ENCODE measurements at regions not wholly inside any gene's neighbourhood (a gene's known extent, or its start where the extent isn't known, plus 50 kb on each side); places are given as distances from the start of the nearest gene placed in this dataset.

DNA sequence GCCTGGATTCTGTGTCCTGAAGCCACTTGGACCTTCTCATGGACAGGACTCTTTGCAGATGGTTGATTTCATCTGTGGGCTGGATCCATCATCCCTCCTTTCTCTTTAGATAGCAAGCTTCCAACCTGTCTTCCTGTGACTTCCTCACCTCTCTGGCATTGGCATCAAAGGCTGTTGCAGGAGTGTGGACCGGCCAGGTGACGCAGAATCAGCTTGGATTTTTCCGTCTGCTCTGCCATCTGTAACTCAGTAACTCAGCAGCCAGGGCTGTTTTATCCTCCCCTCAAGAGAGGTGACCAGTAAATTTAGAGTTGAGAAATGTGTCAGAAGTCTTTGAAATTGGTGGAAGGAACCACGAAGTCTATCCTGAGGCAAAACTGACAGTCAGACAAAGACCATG, 701.7 kb upstream of the TMEM132C start:
- POLR2A ChIA-PET, result no interaction called here
- no peaks in the 10 kb centered on the region for H3K27me3 Mint-ChIP-seq
- no peaks in the 10 kb centered on the region for H3K27me3 ChIP-seq (replicated peaks in 1 of 4; ENCODE audit: control extremely low read depth in 1 of 4, control insufficient read depth in 3 of 4, insufficient read depth in 4 of 4, low read length in 3 of 4)

DNA sequence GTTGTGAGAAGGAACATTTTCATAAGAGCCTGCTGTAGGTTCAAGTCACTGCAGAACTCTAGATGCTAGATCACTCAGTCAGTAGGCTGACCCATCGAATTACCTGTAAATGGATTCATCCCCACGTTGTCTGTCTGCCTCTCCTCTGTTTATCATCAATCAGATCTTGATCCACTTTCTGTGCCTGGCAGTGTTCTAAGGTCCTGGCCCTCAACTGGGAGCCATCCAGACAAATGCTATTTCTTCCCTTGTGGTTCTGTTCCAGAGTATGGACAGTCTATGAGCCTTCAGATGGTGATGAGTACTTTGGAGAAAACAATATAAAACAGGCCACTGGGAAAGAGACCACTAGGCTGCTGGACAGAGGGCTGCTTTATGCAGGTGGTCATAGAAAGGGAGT, 699.4 kb upstream of the TMEM132C start:
- H3K27me3 ChIP-seq (replicated peaks in 1 of 4; ENCODE audit: control extremely low read depth in 1 of 4, control insufficient read depth in 3 of 4, insufficient read depth in 4 of 4, low read length in 3 of 4), result no peaks in the 10 kb centered on the region
- H3K4me3 ChIP-seq (ENCODE audit: control extremely low read depth in 1 of 5, extremely low read depth in 1 of 5, insufficient read depth in 1 of 5, low read depth in 2 of 5, low read length in 4 of 5), result no peak overlapping the region
- intact Hi-C loops (cut with micrococcal nuclease), result no loop called here
- Mint-ChIP-seq H3K27me3 (no peaks in the 10 kb centered on the region), H3K4me1 (no peaks in the 10 kb centered on the region), H3K4me3 (no peak overlapping the region), H3K9me3 (ENCODE audit: insufficient read depth) (peaks cover 12% of the 10 kb centered on the region), H3K27ac (no peak overlapping the region)
- no peaks in the 10 kb centered on the region for H3K4me1 ChIP-seq (ENCODE audit: control insufficient read depth in 2 of 2, insufficient read depth in 2 of 2, low read length in 2 of 2)
- no peaks in the 10 kb centered on the region for H3K79me2 ChIP-seq (ENCODE audit: control insufficient read depth, insufficient read depth, low read length)
- DNase-seq (no peak), ATAC-seq (ENCODE audit: low read depth) (no peak)
- no peak overlapping the region for H3K4me2 ChIP-seq (replicated peaks; ENCODE audit: low read depth, low read length, poor library complexity, severe bottlenecking)
- no peaks in the 10 kb centered on the region for H4K20me1 ChIP-seq (ENCODE audit: control insufficient read depth, insufficient read depth, low read length, poor library complexity, severe bottlenecking)
- TF ChIP-seq EZH2 (IDR thresholded peaks at IDR 0.05; ENCODE audit: borderline replicate concordance, insufficient read depth, low read depth, low read length, poor library complexity, severe bottlenecking), result no peak
- TF ChIP-seq, protein P1, sequence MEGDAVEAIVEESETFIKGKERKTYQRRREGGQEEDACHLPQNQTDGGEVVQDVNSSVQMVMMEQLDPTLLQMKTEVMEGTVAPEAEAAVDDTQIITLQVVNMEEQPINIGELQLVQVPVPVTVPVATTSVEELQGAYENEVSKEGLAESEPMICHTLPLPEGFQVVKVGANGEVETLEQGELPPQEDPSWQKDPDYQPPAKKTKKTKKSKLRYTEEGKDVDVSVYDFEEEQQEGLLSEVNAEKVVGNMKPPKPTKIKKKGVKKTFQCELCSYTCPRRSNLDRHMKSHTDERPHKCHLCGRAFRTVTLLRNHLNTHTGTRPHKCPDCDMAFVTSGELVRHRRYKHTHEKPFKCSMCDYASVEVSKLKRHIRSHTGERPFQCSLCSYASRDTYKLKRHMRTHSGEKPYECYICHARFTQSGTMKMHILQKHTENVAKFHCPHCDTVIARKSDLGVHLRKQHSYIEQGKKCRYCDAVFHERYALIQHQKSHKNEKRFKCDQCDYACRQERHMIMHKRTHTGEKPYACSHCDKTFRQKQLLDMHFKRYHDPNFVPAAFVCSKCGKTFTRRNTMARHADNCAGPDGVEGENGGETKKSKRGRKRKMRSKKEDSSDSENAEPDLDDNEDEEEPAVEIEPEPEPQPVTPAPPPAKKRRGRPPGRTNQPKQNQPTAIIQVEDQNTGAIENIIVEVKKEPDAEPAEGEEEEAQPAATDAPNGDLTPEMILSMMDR (IDR thresholded peaks at IDR 0.05), result no peak
- WGBS (ENCODE audit: insufficient coverage), result 81% methylated on average over 2 of the region's 2 CpGs
- H3K9ac ChIP-seq (ENCODE audit: low read length), result no peak overlapping the region
- H2AFZ ChIP-seq (ENCODE audit: insufficient read depth, low read depth, low read length, poor library complexity, severe bottlenecking), result no peak overlapping the region
- POLR2A ChIA-PET, result no interaction called here
- no peak overlapping the region for H3K27ac ChIP-seq (ENCODE audit: low read length in 2 of 2)
- peaks cover 0 to 10% (median 0%) of the 10 kb centered on the region in 3 donors for H3K9me3 ChIP-seq (ENCODE audit: control extremely low read depth in 1 of 3, control insufficient read depth in 2 of 3, insufficient read depth in 1 of 3, low read length in 2 of 3)
- CTCF ChIA-PET, result no interaction called here
- no peaks in the 10 kb centered on the region for H3K36me3 ChIP-seq (replicated peaks in 1 of 2; ENCODE audit: control extremely low read depth in 1 of 2, control insufficient read depth in 1 of 2, extremely low read depth in 1 of 2, insufficient read depth in 2 of 2, low read length in 1 of 2)

More for the DNA sequence above, 701.7 kb upstream of the TMEM132C start:
- no peak overlapping the region for H3K27ac ChIP-seq (ENCODE audit: low read length in 2 of 2)
- no peaks in the 10 kb centered on the region for H3K36me3 ChIP-seq (replicated peaks in 1 of 2; ENCODE audit: control extremely low read depth in 1 of 2, control insufficient read depth in 1 of 2, extremely low read depth in 1 of 2, insufficient read depth in 2 of 2, low read length in 1 of 2)
- H3K4me1 ChIP-seq (ENCODE audit: control insufficient read depth in 2 of 2, insufficient read depth in 2 of 2, low read length in 2 of 2), result no peaks in the 10 kb centered on the region
- Mint-ChIP-seq H3K4me3 (no peak overlapping the region), H3K27ac (no peak overlapping the region), H3K4me1 (no peaks in the 10 kb centered on the region), H3K9me3 (ENCODE audit: insufficient read depth) (peaks cover 12% of the 10 kb centered on the region)
- H3K4me2 ChIP-seq (replicated peaks; ENCODE audit: low read depth, low read length, poor library complexity, severe bottlenecking), result no peak overlapping the region
- intact Hi-C loops (cut with micrococcal nuclease), result no loop called here
- DNase-seq, result no peak
- H3K9me3 ChIP-seq (ENCODE audit: control extremely low read depth in 1 of 3, control insufficient read depth in 2 of 3, insufficient read depth in 1 of 3, low read length in 2 of 3), result peaks cover 0 to 10% (median 0%) of the 10 kb centered on the region in 3 donors
- H3K9ac ChIP-seq (ENCODE audit: low read length), result no peak overlapping the region
- CTCF ChIA-PET, result no interaction called here
- H3K79me2 ChIP-seq (ENCODE audit: control insufficient read depth, insufficient read depth, low read length), result no peaks in the 10 kb centered on the region
- TF ChIP-seq EZH2 (IDR thresholded peaks at IDR 0.05; ENCODE audit: borderline replicate concordance, insufficient read depth, low read depth, low read length, poor library complexity, severe bottlenecking), result no peak
- TF ChIP-seq, protein P1 (IDR thresholded peaks at IDR 0.05), result no peak
- no peak overlapping the region for H2AFZ ChIP-seq (ENCODE audit: insufficient read depth, low read depth, low read length, poor library complexity, severe bottlenecking)
- no peaks in the 10 kb centered on the region for H4K20me1 ChIP-seq (ENCODE audit: control insufficient read depth, insufficient read depth, low read length, poor library complexity, severe bottlenecking)
- no peak for ATAC-seq (ENCODE audit: low read depth)
- no peak overlapping the region for H3K4me3 ChIP-seq (ENCODE audit: control extremely low read depth in 1 of 5, extremely low read depth in 1 of 5, insufficient read depth in 1 of 5, low read depth in 2 of 5, low read length in 4 of 5)
- WGBS (ENCODE audit: insufficient coverage), result 93% methylated on average over 3 of the region's 4 CpGs

Measured in B cell (primary cell).